GM12878 (cell line): ENCODE measurements at regions not wholly inside any gene's neighbourhood (a gene's known extent, or its start where the extent isn't known, plus 50 kb on each side); places are given as distances from the start of the nearest gene placed in this dataset.

Experiments used
- ATAC-seq: fragments of 200-7000 bp; cut with Tn5 transposase; 3 replicates; pipeline ENCODE4 v1.9.1; 2020; ENCODE audit warnings: mild to moderate bottlenecking, moderate library complexity
- BruUV-seq: library from RNA; stranded (reverse); fragments of 400-500 nt; replicated peaks from 2 replicates; lab custom pipeline; 2021; lab: Mats Ljungman, UMichigan
- CTCF ChIA-PET: fragments of 300-600 bp; sonication (Branson Sonifier 250); formaldehyde crosslinking; extraction: SDS; loops from one replicate; lab custom pipeline; 2021; ENCODE audit warnings: inconsistent platforms; lab: Yijun Ruan, JAX
- POLR2A ChIA-PET: fragments of 350-600 bp; formaldehyde crosslinking; extraction: SDS; loops from one replicate; lab custom pipeline; 2021; ENCODE audit warnings: inconsistent platforms; lab: Charles Lee
- RAD21 ChIA-PET: fragments of 300-600 bp; sonication (Branson Sonifier 250); formaldehyde crosslinking; loops from one replicate; lab custom pipeline; 2023; ENCODE audit warnings: antibody characterized with exemption; ENCODE audit not compliant: unreplicated experiment; lab: Charles Lee
- SMC1A ChIA-PET: fragments of 300-600 bp; sonication (Branson Sonifier 250); formaldehyde crosslinking; loops from one replicate; lab custom pipeline; 2023; ENCODE audit not compliant: unreplicated experiment, uncharacterized antibody; lab: Charles Lee
- DNase-seq: peaks from one replicate; pipeline ENCODE4 v3.0.0-alpha.2; 2011; ENCODE audit warnings: low read depth, low spot score
- FAIRE-seq: peaks from 3 replicates; lab custom pipeline; 2011; peaks lifted over from hg19 to GRCh38; lab: Jason Lieb, UNC
- H2AFZ ChIP-seq: 2 replicates; pipeline ENCODE4 v1.6.0; 2011; ENCODE audit warnings: low read depth, low read length, control low read depth; ENCODE audit not compliant: control insufficient read depth
- H3K27ac ChIP-seq: 2 replicates; pipeline ENCODE4 v1.5.1; 2011; ENCODE audit warnings: control low read depth; ENCODE audit not compliant: control insufficient read depth, insufficient read depth
- H3K27me3 ChIP-seq, 2 experiments: replicated peaks in 1 of 2; 2 replicates each; pipeline versions ENCODE4 v1.6.0 to v1.6.1; 2011; ENCODE audit warnings: low read length in 1 of 2; ENCODE audit not compliant: control insufficient read depth in 2 of 2, insufficient read depth in 2 of 2
- H3K36me3 ChIP-seq, 2 experiments: 2 replicates each; pipeline ENCODE4 v1.5.1; 2011; ENCODE audit warnings: low read length in 1 of 2; ENCODE audit not compliant: control insufficient read depth in 2 of 2, insufficient read depth in 2 of 2
- H3K4me1 ChIP-seq: 2 replicates; pipeline ENCODE4 v1.6.1; 2011; ENCODE audit warnings: mild to moderate bottlenecking, low read length, moderate library complexity, mixed read lengths; ENCODE audit not compliant: control insufficient read depth, insufficient read depth
- H3K4me2 ChIP-seq: 2 replicates; pipeline ENCODE4 v1.6.0; 2011; ENCODE audit warnings: control low read depth; ENCODE audit not compliant: control insufficient read depth, insufficient read depth
- H3K4me3 ChIP-seq: fragments of 200-600 bp; sonication (generic); 2 replicates; pipeline ENCODE4 v1.5.1; 2016
- H3K79me2 ChIP-seq: 2 replicates; pipeline ENCODE4 v1.6.0; 2011; ENCODE audit warnings: low read length; ENCODE audit not compliant: control insufficient read depth, insufficient read depth
- H3K9ac ChIP-seq: 2 replicates; pipeline ENCODE4 v1.8.0; 2011; ENCODE audit warnings: low read length, control low read depth, mixed read lengths; ENCODE audit not compliant: control insufficient read depth, insufficient read depth
- H3K9me3 ChIP-seq: replicated peaks from 3 replicates; pipeline ENCODE4 v1.5.1; 2011; ENCODE audit warnings: mild to moderate bottlenecking, low read length; ENCODE audit not compliant: control insufficient read depth, insufficient read depth
- H4K20me1 ChIP-seq: 2 replicates; pipeline ENCODE4 v1.6.0; 2011; ENCODE audit not compliant: control insufficient read depth, insufficient read depth
- BACH1 ChIP-seq: fragments of 450-650 bp; IDR thresholded peaks from 2 replicates; pipeline ENCODE4 v1.6.1; 2017; ENCODE audit warnings: mild to moderate bottlenecking, borderline replicate concordance
- CBX3 ChIP-seq: fragments of 200-600 bp; sonication (generic); IDR thresholded peaks from 2 replicates; pipeline ENCODE4 v1.6.1; 2016; ENCODE audit warnings: low read depth, borderline replicate concordance
- CHD4 ChIP-seq: fragments of 200-600 bp; sonication (generic); IDR thresholded peaks from 2 replicates; pipeline ENCODE4 v1.6.1; 2016; ENCODE audit warnings: mild to moderate bottlenecking
- FOXM1 ChIP-seq: IDR thresholded peaks from 2 replicates; pipeline ENCODE4 v1.6.1; 2012; ENCODE audit warnings: low read depth, mild to moderate bottlenecking, inconsistent platforms, low read length, moderate library complexity
- HDGF ChIP-seq: fragments of 450-650 bp; IDR thresholded peaks from 2 replicates; pipeline ENCODE4 v1.6.1; 2016; ENCODE audit warnings: antibody characterized with exemption
- IKZF2 ChIP-seq, 2 experiments: fragments of 450-650 bp; IDR thresholded peaks; 2 replicates each; pipeline ENCODE4 v1.6.1; 2017; ENCODE audit warnings: mild to moderate bottlenecking in 2 of 2, moderate library complexity in 2 of 2
- JUNB ChIP-seq: IDR thresholded peaks from 2 replicates; pipeline ENCODE4 v1.6.1; 2016; ENCODE audit warnings: antibody characterized with exemption, mild to moderate bottlenecking
- MTA3 ChIP-seq: IDR thresholded peaks from 2 replicates; pipeline ENCODE4 v1.6.1; 2012; ENCODE audit warnings: low read length, inconsistent platforms, borderline replicate concordance
- NFIC ChIP-seq: IDR thresholded peaks from 2 replicates; pipeline ENCODE4 v1.6.1; 2012; ENCODE audit warnings: low read depth, mild to moderate bottlenecking, inconsistent platforms, low read length, moderate library complexity
- NFXL1 ChIP-seq: fragments of 450-650 bp; IDR thresholded peaks from 2 replicates; pipeline ENCODE4 v1.6.1; 2017; ENCODE audit warnings: antibody characterized with exemption, mild to moderate bottlenecking, borderline replicate concordance
- NFYB ChIP-seq: IDR thresholded peaks from 2 replicates; pipeline ENCODE4 v1.6.1; 2011; ENCODE audit warnings: low read depth, mild to moderate bottlenecking, low read length, improper control_type of control experiment, moderate library complexity; ENCODE audit not compliant: insufficient read depth
- PBX3 ChIP-seq: IDR thresholded peaks from 2 replicates; pipeline ENCODE4 v1.6.1; 2011; ENCODE audit warnings: mild to moderate bottlenecking, low read depth, low read length, moderate library complexity; ENCODE audit not compliant: insufficient replicate concordance
- POLR2AphosphoS2 ChIP-seq: IDR thresholded peaks from 2 replicates; pipeline ENCODE4 v1.6.1; 2011; ENCODE audit warnings: low read depth, mild to moderate bottlenecking, low read length, improper control_type of control experiment, moderate library complexity
- REST ChIP-seq: IDR thresholded peaks from 2 replicates; pipeline ENCODE4 v1.6.1; 2012; ENCODE audit warnings: mild to moderate bottlenecking, low read depth, low read length
- RFX5 ChIP-seq: IDR thresholded peaks from 2 replicates; pipeline ENCODE4 v1.6.1; 2011; ENCODE audit warnings: low read depth, low read length, improper control_type of control experiment
- SUPT20H ChIP-seq: IDR thresholded peaks from 2 replicates; pipeline ENCODE4 v1.6.1; 2011; ENCODE audit warnings: low read depth, mild to moderate bottlenecking, low read length, moderate library complexity, borderline replicate concordance; ENCODE audit not compliant: control insufficient read depth
- WGBS: methylation state at CpG from one replicate; pipeline ENCODE4 v1.1.6; 2016; ENCODE audit warnings: low lambda C conversion rate; ENCODE audit not compliant: insufficient replicate concordance, insufficient coverage; ENCODE audit errors: missing lambda C conversion rate; 5-methylcytosine and 5-hydroxymethylcytosine counted together
- in situ Hi-C: fragments of 300-500 bp; cut with MboI; formaldehyde crosslinking; loops from 9 replicates; pipeline ENCODE4 v1.14.3; 2018; ENCODE audit warnings: mixed read lengths
- intact Hi-C: fragments of 100-400 bp; cut with micrococcal nuclease; formaldehyde crosslinking; loops from one replicate; pipeline ENCODE4 v1.14.2; 2022; ENCODE audit not compliant: unreplicated experiment
- TF ChIP-seq, protein P1 (sequence below): fragments of 450-650 bp; IDR thresholded peaks from 2 replicates; pipeline ENCODE4 v1.6.1; 2017; ENCODE audit warnings: mild to moderate bottlenecking, low read depth, inconsistent platforms; ENCODE audit not compliant: poor library complexity, severe bottlenecking

GRCh38 chr13:100764937-100765336, 90.3 kb upstream of the TMTC4 start:
- RAD21 ChIA-PET = no interaction called here
- no peak overlapping the region for H3K27ac ChIP-seq
- H3K27me3 ChIP-seq = no peaks in the 10 kb centered on the region; a peak in 1 of 4 replicates
- H3K4me1 ChIP-seq = no peaks in the 10 kb centered on the region
- 57% methylated on average over 9 of the region's 9 CpGs for WGBS
- FAIRE-seq (no peak), DNase-seq (no peak), ATAC-seq (no peak)
- H3K36me3 ChIP-seq = no peaks in the 10 kb centered on the region
- in situ Hi-C loops = no loop called here
- intact Hi-C loops = no loop called here
- no peak overlapping the region for H3K9ac ChIP-seq
- no peaks in the 10 kb centered on the region for H4K20me1 ChIP-seq
- POLR2A ChIA-PET = no interaction called here
- H3K4me2 ChIP-seq = no peak overlapping the region
- no peak for TF ChIP-seq RFX5
- no peak for TF ChIP-seq BACH1
- no peak for TF ChIP-seq HDGF
- TF ChIP-seq, protein P1, sequence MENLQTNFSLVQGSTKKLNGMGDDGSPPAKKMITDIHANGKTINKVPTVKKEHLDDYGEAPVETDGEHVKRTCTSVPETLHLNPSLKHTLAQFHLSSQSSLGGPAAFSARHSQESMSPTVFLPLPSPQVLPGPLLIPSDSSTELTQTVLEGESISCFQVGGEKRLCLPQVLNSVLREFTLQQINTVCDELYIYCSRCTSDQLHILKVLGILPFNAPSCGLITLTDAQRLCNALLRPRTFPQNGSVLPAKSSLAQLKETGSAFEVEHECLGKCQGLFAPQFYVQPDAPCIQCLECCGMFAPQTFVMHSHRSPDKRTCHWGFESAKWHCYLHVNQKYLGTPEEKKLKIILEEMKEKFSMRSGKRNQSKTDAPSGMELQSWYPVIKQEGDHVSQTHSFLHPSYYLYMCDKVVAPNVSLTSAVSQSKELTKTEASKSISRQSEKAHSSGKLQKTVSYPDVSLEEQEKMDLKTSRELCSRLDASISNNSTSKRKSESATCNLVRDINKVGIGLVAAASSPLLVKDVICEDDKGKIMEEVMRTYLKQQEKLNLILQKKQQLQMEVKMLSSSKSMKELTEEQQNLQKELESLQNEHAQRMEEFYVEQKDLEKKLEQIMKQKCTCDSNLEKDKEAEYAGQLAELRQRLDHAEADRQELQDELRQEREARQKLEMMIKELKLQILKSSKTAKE = no peak
- TF ChIP-seq MTA3 = no peak
- no peak for TF ChIP-seq NFXL1
- no peak for TF ChIP-seq JUNB
- TF ChIP-seq REST = no peak
- TF ChIP-seq CBX3 = no peak
- no peak for TF ChIP-seq IKZF2 (IDR thresholded peaks at IDR 0.05)
- TF ChIP-seq NFYB = no peak
- no peak for TF ChIP-seq POLR2AphosphoS2
- no peak for TF ChIP-seq FOXM1
- no peak for TF ChIP-seq PBX3
- no peak for TF ChIP-seq NFIC
- TF ChIP-seq SUPT20H = no peak
- TF ChIP-seq CHD4 = no peak
- CTCF ChIA-PET = no interaction called here
- no peak overlapping the region for H3K4me3 ChIP-seq
- no peaks in the 10 kb centered on the region for H3K79me2 ChIP-seq
- SMC1A ChIA-PET = no interaction called here
- no peaks in the 10 kb centered on the region for H3K9me3 ChIP-seq
- BruUV-seq = no TSS peak
- no peak overlapping the region for H2AFZ ChIP-seq
